A549 (cell line): ENCODE measurements at regions not wholly inside any gene's neighbourhood (a gene's known extent, or its start where the extent isn't known, plus 50 kb on each side); places are given as distances from the start of the nearest gene placed in this dataset.

ENCODE experiments used
- BHLHE40 ChIP-seq: IDR thresholded peaks from 2 replicates; pipeline ENCODE4 v1.6.1; 2012; ENCODE audit warnings: low read depth, low read length, inconsistent platforms
- CHD4 ChIP-seq: fragments of 200-600 bp; sonication (generic); IDR thresholded peaks from 2 replicates; pipeline ENCODE4 v1.6.1; 2016; ENCODE audit warnings: antibody characterized with exemption, mild to moderate bottlenecking, borderline replicate concordance
- GATA3 ChIP-seq: IDR thresholded peaks from 2 replicates; pipeline ENCODE4 v1.6.1; 2012; ENCODE audit warnings: borderline replicate concordance
- JUNB ChIP-seq: fragments of >200 bp; sonication (Bioruptor Twin); formaldehyde crosslinking; IDR thresholded peaks from 2 replicates; pipeline ENCODE4 v1.6.1; 2016
- MYC ChIP-seq: IDR thresholded peaks from 2 replicates; pipeline ENCODE4 v1.6.1; 2012; ENCODE audit warnings: mild to moderate bottlenecking, inconsistent platforms, low read length, improper control_type of control experiment, borderline replicate concordance
- POLR2A ChIP-seq: IDR thresholded peaks from 2 replicates; pipeline ENCODE4 v1.6.1; 2012; ENCODE audit warnings: mild to moderate bottlenecking, low read length
- RAD21 ChIP-seq, 2 experiments: fragments of >200 bp in 1 of 2; sonication (Bioruptor Twin) in 1 of 2; formaldehyde crosslinking in 1 of 2; IDR thresholded peaks in 1 of 2; conservative IDR thresholded peaks in 1 of 2; 2 replicates in 1 of 2; 3 replicates in 1 of 2; pipeline ENCODE4 v1.6.1; 2012 to 2018; ENCODE audit warnings: inconsistent platforms in 1 of 2
- RFX5 ChIP-seq: fragments of 450-650 bp; IDR thresholded peaks from 2 replicates; pipeline ENCODE4 v1.7.1; 2014; ENCODE audit warnings: antibody characterized with exemption, mild to moderate bottlenecking, moderate library complexity
- SMC3 ChIP-seq: fragments of >200 bp; sonication (Bioruptor Twin); formaldehyde crosslinking; IDR thresholded peaks from 3 replicates; pipeline ENCODE4 v1.6.1; 2018; ENCODE audit warnings: inconsistent platforms
- TF ChIP-seq, protein P1 (sequence below): fragments of >200 bp; sonication (Bioruptor Twin); formaldehyde crosslinking; IDR thresholded peaks from 3 replicates; pipeline ENCODE4 v1.5.1; 2016
- TF ChIP-seq, protein P2 (sequence below): IDR thresholded peaks from 2 replicates; pipeline ENCODE4 v1.6.1; 2012
- TF ChIP-seq, protein P3 (sequence below): fragments of 200-600 bp; sonication (generic); IDR thresholded peaks from 2 replicates; pipeline ENCODE4 v1.6.1; 2016; ENCODE audit warnings: antibody characterized with exemption, mild to moderate bottlenecking, moderate library complexity
- TF ChIP-seq, protein P4 (sequence below): fragments of 150-350 bp; IDR thresholded peaks from 2 replicates; pipeline ENCODE4 v1.6.1; 2014; ENCODE audit warnings: low read depth, mild to moderate bottlenecking, low read length
- TF ChIP-seq, protein P5 (sequence below): fragments of 450-650 bp; IDR thresholded peaks from 2 replicates; pipeline ENCODE4 v1.6.1; 2014; ENCODE audit warnings: antibody characterized with exemption

DNA sequence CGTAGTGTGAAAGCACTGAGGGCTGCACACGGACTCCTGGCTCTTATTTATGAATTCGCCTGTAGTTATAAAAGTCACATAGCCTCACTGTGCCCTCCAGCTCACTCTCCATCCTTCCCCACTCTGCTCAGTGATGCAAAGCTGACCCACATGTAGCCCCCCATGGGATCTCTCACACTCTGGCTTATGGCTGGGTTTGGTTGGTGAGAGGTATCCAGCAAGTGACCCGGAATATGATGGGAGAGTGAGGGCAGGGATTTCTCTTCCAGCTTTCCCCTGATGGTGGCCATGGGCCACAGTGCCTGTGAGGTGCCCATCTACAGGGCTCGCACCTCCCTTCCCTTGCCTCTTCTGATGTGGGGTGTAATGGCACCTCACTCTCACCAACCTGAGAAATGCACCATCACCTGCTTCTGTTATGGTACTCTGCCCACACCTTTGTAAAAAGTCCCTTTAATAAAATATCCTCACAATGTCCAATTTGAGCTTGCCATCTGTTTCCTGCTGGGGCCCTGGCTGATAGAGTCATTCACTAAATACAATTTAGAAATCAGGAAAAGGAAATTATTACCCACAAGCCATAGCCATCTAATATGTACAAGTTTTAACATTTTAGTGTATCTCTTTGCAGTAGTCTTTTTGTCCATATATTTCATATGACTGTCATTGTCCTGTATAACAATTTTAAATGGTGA lies 93.6 kb downstream of the SCN11A start:
- TF ChIP-seq GATA3 (no peak), POLR2A (no peak), RFX5 (no peak), MYC (no peak), JUNB (no peak), BHLHE40 (no peak), CHD4 (no peak), SMC3 (no peak), RAD21 (conservative IDR thresholded peaks at IDR 0.05 in 1 of 2, IDR thresholded peaks at IDR 0.05 in 1 of 2) (no peak)
- TF ChIP-seq, protein P1, sequence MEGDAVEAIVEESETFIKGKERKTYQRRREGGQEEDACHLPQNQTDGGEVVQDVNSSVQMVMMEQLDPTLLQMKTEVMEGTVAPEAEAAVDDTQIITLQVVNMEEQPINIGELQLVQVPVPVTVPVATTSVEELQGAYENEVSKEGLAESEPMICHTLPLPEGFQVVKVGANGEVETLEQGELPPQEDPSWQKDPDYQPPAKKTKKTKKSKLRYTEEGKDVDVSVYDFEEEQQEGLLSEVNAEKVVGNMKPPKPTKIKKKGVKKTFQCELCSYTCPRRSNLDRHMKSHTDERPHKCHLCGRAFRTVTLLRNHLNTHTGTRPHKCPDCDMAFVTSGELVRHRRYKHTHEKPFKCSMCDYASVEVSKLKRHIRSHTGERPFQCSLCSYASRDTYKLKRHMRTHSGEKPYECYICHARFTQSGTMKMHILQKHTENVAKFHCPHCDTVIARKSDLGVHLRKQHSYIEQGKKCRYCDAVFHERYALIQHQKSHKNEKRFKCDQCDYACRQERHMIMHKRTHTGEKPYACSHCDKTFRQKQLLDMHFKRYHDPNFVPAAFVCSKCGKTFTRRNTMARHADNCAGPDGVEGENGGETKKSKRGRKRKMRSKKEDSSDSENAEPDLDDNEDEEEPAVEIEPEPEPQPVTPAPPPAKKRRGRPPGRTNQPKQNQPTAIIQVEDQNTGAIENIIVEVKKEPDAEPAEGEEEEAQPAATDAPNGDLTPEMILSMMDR, result no peak
- TF ChIP-seq, protein P2, sequence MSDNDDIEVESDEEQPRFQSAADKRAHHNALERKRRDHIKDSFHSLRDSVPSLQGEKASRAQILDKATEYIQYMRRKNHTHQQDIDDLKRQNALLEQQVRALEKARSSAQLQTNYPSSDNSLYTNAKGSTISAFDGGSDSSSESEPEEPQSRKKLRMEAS, result no peak
- TF ChIP-seq, protein P3, sequence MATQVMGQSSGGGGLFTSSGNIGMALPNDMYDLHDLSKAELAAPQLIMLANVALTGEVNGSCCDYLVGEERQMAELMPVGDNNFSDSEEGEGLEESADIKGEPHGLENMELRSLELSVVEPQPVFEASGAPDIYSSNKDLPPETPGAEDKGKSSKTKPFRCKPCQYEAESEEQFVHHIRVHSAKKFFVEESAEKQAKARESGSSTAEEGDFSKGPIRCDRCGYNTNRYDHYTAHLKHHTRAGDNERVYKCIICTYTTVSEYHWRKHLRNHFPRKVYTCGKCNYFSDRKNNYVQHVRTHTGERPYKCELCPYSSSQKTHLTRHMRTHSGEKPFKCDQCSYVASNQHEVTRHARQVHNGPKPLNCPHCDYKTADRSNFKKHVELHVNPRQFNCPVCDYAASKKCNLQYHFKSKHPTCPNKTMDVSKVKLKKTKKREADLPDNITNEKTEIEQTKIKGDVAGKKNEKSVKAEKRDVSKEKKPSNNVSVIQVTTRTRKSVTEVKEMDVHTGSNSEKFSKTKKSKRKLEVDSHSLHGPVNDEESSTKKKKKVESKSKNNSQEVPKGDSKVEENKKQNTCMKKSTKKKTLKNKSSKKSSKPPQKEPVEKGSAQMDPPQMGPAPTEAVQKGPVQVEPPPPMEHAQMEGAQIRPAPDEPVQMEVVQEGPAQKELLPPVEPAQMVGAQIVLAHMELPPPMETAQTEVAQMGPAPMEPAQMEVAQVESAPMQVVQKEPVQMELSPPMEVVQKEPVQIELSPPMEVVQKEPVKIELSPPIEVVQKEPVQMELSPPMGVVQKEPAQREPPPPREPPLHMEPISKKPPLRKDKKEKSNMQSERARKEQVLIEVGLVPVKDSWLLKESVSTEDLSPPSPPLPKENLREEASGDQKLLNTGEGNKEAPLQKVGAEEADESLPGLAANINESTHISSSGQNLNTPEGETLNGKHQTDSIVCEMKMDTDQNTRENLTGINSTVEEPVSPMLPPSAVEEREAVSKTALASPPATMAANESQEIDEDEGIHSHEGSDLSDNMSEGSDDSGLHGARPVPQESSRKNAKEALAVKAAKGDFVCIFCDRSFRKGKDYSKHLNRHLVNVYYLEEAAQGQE, result no peak
- TF ChIP-seq, protein P4, sequence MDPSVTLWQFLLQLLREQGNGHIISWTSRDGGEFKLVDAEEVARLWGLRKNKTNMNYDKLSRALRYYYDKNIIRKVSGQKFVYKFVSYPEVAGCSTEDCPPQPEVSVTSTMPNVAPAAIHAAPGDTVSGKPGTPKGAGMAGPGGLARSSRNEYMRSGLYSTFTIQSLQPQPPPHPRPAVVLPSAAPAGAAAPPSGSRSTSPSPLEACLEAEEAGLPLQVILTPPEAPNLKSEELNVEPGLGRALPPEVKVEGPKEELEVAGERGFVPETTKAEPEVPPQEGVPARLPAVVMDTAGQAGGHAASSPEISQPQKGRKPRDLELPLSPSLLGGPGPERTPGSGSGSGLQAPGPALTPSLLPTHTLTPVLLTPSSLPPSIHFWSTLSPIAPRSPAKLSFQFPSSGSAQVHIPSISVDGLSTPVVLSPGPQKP, result no peak
- TF ChIP-seq, protein P5, sequence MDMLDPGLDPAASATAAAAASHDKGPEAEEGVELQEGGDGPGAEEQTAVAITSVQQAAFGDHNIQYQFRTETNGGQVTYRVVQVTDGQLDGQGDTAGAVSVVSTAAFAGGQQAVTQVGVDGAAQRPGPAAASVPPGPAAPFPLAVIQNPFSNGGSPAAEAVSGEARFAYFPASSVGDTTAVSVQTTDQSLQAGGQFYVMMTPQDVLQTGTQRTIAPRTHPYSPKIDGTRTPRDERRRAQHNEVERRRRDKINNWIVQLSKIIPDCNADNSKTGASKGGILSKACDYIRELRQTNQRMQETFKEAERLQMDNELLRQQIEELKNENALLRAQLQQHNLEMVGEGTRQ, result no peak
